Endothelial cell of umbilical vein (primary cell): ENCODE measurements at regions not wholly inside any gene's neighbourhood (a gene's known extent, or its start where the extent isn't known, plus 50 kb on each side); places are given as distances from the start of the nearest gene placed in this dataset.

Experiments used
- BruUV-seq: library from RNA; stranded (reverse); fragments of 400-500 nt; replicated peaks from 2 replicates; lab custom pipeline; 2021; lab: Mats Ljungman, UMichigan
- CTCF ChIA-PET: fragments of 300-600, 350-600 bp; sonication (Branson Sonifier 250); formaldehyde crosslinking; loops from one replicate; lab custom pipeline; 2021; ENCODE audit warnings: antibody characterized with exemption, inconsistent platforms; lab: Charles Lee
- POLR2A ChIA-PET: fragments of 300-600, 350-600 bp; sonication (Branson Sonifier 250); formaldehyde crosslinking; loops from one replicate; lab custom pipeline; 2021; ENCODE audit warnings: antibody characterized with exemption, inconsistent platforms; lab: Charles Lee
- DNase-seq: peaks from one replicate; pipeline ENCODE4 v3.0.0-alpha.2; 2011; ENCODE audit warnings: low read depth, low spot score
- FAIRE-seq: peaks from 2 replicates; lab custom pipeline; 2011; peaks lifted over from hg19 to GRCh38; lab: Jason Lieb, UNC
- H2AFZ ChIP-seq: 2 replicates; pipeline ENCODE4 v1.6.0; 2012; ENCODE audit warnings: low read depth, low read length, control low read depth, inconsistent platforms
- H3K27ac ChIP-seq: 2 replicates; pipeline ENCODE4 v1.5.1; 2011; ENCODE audit warnings: low read depth, mild to moderate bottlenecking, control low read depth, low read length, moderate library complexity; ENCODE audit not compliant: insufficient read depth
- H3K27me3 ChIP-seq, 2 experiments: 2 replicates each; pipeline versions ENCODE4 v1.6.0 to v1.6.1; 2011; ENCODE audit warnings: low read length in 2 of 2, mixed read lengths in 1 of 2; ENCODE audit not compliant: control insufficient read depth in 2 of 2, insufficient read depth in 2 of 2
- H3K36me3 ChIP-seq, 2 experiments: 2 replicates in 1 of 2; 3 replicates in 1 of 2; pipeline ENCODE4 v1.5.1; 2011; ENCODE audit warnings: low read length in 2 of 2, mild to moderate bottlenecking in 1 of 2, moderate library complexity in 1 of 2; ENCODE audit not compliant: control insufficient read depth in 2 of 2, insufficient read depth in 2 of 2; ENCODE audit errors: extremely low read depth in 1 of 2
- H3K4me1 ChIP-seq: 3 replicates; pipeline ENCODE4 v1.5.1; 2011; ENCODE audit warnings: mild to moderate bottlenecking, low read length; ENCODE audit not compliant: control insufficient read depth, insufficient read depth; ENCODE audit errors: extremely low read depth
- H3K4me2 ChIP-seq: 2 replicates; pipeline ENCODE4 v1.6.1; 2011; ENCODE audit warnings: low read length, control low read depth, mixed read lengths; ENCODE audit not compliant: insufficient read depth
- H3K4me3 ChIP-seq, 3 experiments: fragments of 200-600 bp in 1 of 3; sonication (generic), shearing (Covaris generic) in 1 of 3; replicated peaks in 1 of 3; 2 replicates each; pipeline ENCODE4 v1.5.1; 2011 to 2016; ENCODE audit warnings: control low read depth in 3 of 3, low read length in 3 of 3, mild to moderate bottlenecking in 2 of 3, inconsistent platforms in 1 of 3, low read depth in 1 of 3, moderate library complexity in 1 of 3; ENCODE audit not compliant: insufficient read depth in 1 of 3
- H3K79me2 ChIP-seq: 2 replicates; pipeline ENCODE4 v1.6.0; 2012; ENCODE audit warnings: low read length, inconsistent platforms; ENCODE audit not compliant: control insufficient read depth, insufficient read depth
- H3K9ac ChIP-seq: replicated peaks from 2 replicates; pipeline ENCODE3; 2011; ENCODE audit warnings: low read length, control low read depth; ENCODE audit not compliant: insufficient read depth; ENCODE audit errors: extremely low read depth
- H3K9me1 ChIP-seq: replicated peaks from 3 replicates; pipeline ENCODE4 v1.6.0; 2011; ENCODE audit warnings: mild to moderate bottlenecking, low read length; ENCODE audit not compliant: control insufficient read depth, insufficient read depth; ENCODE audit errors: extremely low read depth
- H3K9me3 ChIP-seq: replicated peaks from 2 replicates; pipeline ENCODE4 v1.5.1; 2012; ENCODE audit warnings: low read length, inconsistent platforms; ENCODE audit not compliant: control insufficient read depth, insufficient read depth
- H4K20me1 ChIP-seq: replicated peaks from 2 replicates; pipeline ENCODE3; 2011; ENCODE audit warnings: mild to moderate bottlenecking, low read length; ENCODE audit not compliant: control insufficient read depth, insufficient read depth; ENCODE audit errors: extremely low read depth
- EZH2 ChIP-seq: IDR thresholded peaks from 2 replicates; pipeline ENCODE4 v1.6.1; 2012; ENCODE audit warnings: borderline replicate concordance, low read depth, mild to moderate bottlenecking, moderate library complexity, low read length, inconsistent platforms; ENCODE audit not compliant: severe bottlenecking
- FOS ChIP-seq: IDR thresholded peaks from 2 replicates; pipeline ENCODE4 v1.6.1; 2011; ENCODE audit warnings: mild to moderate bottlenecking, low read length, moderate library complexity, borderline replicate concordance; ENCODE audit not compliant: insufficient read depth
- GATA2 ChIP-seq: IDR thresholded peaks from 2 replicates; pipeline ENCODE4 v1.7.0; 2011; ENCODE audit warnings: low read depth, mild to moderate bottlenecking, moderate library complexity, mixed read lengths, low read length; ENCODE audit not compliant: insufficient read length, insufficient read depth
- JUN ChIP-seq: IDR thresholded peaks from 2 replicates; pipeline ENCODE4 v1.6.1; 2011; ENCODE audit warnings: borderline replicate concordance, low read depth; ENCODE audit not compliant: insufficient read length, insufficient read depth
- MAX ChIP-seq: IDR thresholded peaks from 2 replicates; pipeline ENCODE4 v1.6.1; 2011; ENCODE audit not compliant: insufficient read depth, insufficient read length
- MYC ChIP-seq: IDR thresholded peaks from one replicate; pipeline ENCODE4 v1.6.1; 2011; ENCODE audit warnings: mild to moderate bottlenecking, low read depth, low read length
- POLR2A ChIP-seq: IDR thresholded peaks from 2 replicates; pipeline ENCODE4 v1.6.1; 2012; ENCODE audit warnings: low read depth, mild to moderate bottlenecking, control low read depth, low read length
- POLR2AphosphoS5 ChIP-seq: IDR thresholded peaks from 2 replicates; pipeline ENCODE4 v1.6.1; 2012; ENCODE audit warnings: low read depth, mild to moderate bottlenecking, control low read depth, low read length, moderate library complexity; ENCODE audit not compliant: insufficient read depth
- dilution Hi-C: fragments of 300-500 bp; cut with MboI; formaldehyde crosslinking; loops from one replicate; pipeline ENCODE4 v1.15.0; 2019; ENCODE audit warnings: low sequenced_read_pairs; ENCODE audit not compliant: extremely low pct_ligation_motif_present
- intact Hi-C: fragments of 100-400 bp; cut with micrococcal nuclease; formaldehyde crosslinking; loops from one replicate; pipeline ENCODE4 v1.10.0; 2022
- TF ChIP-seq, protein P1 (sequence below), 2 donors: IDR thresholded peaks; 1 replicate in 1 of 2; 2 replicates in 1 of 2; pipeline ENCODE4 v1.5.1; 2011; ENCODE audit warnings: low read length in 2 of 2, mild to moderate bottlenecking in 2 of 2, moderate library complexity in 2 of 2, control low read depth in 1 of 2, inconsistent platforms in 1 of 2, low read depth in 1 of 2; ENCODE audit not compliant: insufficient read depth in 1 of 2; ENCODE audit errors: extremely low read depth in 1 of 2

- H3K27ac ChIP-seq, result no peak overlapping the region
- DNase-seq (no peak), FAIRE-seq (no peak)
- H3K4me2 ChIP-seq, result no peak overlapping the region
- ChIA-PET CTCF (no interaction called here), POLR2A (no interaction called here)
- H3K4me3 ChIP-seq, result no peak overlapping the region
- no peaks in the 10 kb centered on the region for H3K27me3 ChIP-seq
- H3K9me1 ChIP-seq, result no peaks in the 10 kb centered on the region
- TF ChIP-seq MYC, result no peak
- no peak for TF ChIP-seq MAX
- TF ChIP-seq POLR2AphosphoS5, result no peak
- TF ChIP-seq, protein P1, sequence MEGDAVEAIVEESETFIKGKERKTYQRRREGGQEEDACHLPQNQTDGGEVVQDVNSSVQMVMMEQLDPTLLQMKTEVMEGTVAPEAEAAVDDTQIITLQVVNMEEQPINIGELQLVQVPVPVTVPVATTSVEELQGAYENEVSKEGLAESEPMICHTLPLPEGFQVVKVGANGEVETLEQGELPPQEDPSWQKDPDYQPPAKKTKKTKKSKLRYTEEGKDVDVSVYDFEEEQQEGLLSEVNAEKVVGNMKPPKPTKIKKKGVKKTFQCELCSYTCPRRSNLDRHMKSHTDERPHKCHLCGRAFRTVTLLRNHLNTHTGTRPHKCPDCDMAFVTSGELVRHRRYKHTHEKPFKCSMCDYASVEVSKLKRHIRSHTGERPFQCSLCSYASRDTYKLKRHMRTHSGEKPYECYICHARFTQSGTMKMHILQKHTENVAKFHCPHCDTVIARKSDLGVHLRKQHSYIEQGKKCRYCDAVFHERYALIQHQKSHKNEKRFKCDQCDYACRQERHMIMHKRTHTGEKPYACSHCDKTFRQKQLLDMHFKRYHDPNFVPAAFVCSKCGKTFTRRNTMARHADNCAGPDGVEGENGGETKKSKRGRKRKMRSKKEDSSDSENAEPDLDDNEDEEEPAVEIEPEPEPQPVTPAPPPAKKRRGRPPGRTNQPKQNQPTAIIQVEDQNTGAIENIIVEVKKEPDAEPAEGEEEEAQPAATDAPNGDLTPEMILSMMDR (IDR thresholded peaks at IDR 0.05; ENCODE audit: extremely low read depth in 1 of 2, insufficient read depth in 1 of 2, low read depth in 1 of 2, low read length in 2 of 2), result no peak
- TF ChIP-seq POLR2A, result no peak
- TF ChIP-seq JUN, result no peak
- no peak for TF ChIP-seq FOS
- TF ChIP-seq GATA2, result no peak
- TF ChIP-seq EZH2, result no peak
- no peaks in the 10 kb centered on the region for H4K20me1 ChIP-seq
- H3K36me3 ChIP-seq, result no peaks in the 10 kb centered on the region
- dilution Hi-C loops, result no loop called here
- no peaks in the 10 kb centered on the region for H3K79me2 ChIP-seq
- H2AFZ ChIP-seq, result no peak overlapping the region
- H3K9me3 ChIP-seq, result no peaks in the 10 kb centered on the region
- H3K9ac ChIP-seq, result no peak overlapping the region
- no TSS peak for BruUV-seq
- intact Hi-C loops, result no loop called here
- H3K4me1 ChIP-seq, result no peaks in the 10 kb centered on the region
These were observed 1027.0 kb downstream of the STIM2 start for GRCh38 chr4:27887646-27888045.
